SK-N-SH (cell line): ENCODE measurements at regions not wholly inside any gene's neighbourhood (a gene's known extent, or its start where the extent isn't known, plus 50 kb on each side); places are given as distances from the start of the nearest gene placed in this dataset.

Source experiments
- CTCF ChIA-PET: fragments of 300-600, 350-600 bp; formaldehyde crosslinking; extraction: SDS; loops from one replicate; lab custom pipeline; 2021; lab: Yijun Ruan, JAX
- POLR2A ChIA-PET: fragments of 350-600 bp; sonication (Branson Sonifier 250); formaldehyde crosslinking; extraction: SDS; loops from one replicate; lab custom pipeline; 2020; ENCODE audit warnings: antibody characterized with exemption, inconsistent platforms; lab: Yijun Ruan, JAX
- DNase-seq: peaks from one replicate; pipeline ENCODE4 v3.0.0; 2012
- H2AFZ ChIP-seq: fragments of 200-600 bp; sonication (generic); 2 replicates; pipeline ENCODE4 v1.8.1; 2016; ENCODE audit warnings: antibody characterized with exemption, mild to moderate bottlenecking, low read depth
- H3F3A ChIP-seq: fragments of 200-600 bp; sonication (generic); replicated peaks from 2 replicates; pipeline ENCODE3; 2016; ENCODE audit warnings: antibody characterized with exemption, mild to moderate bottlenecking; ENCODE audit not compliant: insufficient read depth
- H3K27ac ChIP-seq, 2 experiments: fragments of 200-500 bp in 1 of 2; fragments of 200-600 bp in 1 of 2; sonication (Bioruptor generic) in 1 of 2; sonication (generic), shearing (Covaris generic) in 1 of 2; 2 replicates each; pipeline versions ENCODE4 v1.5.1 to v1.6.1; 2014 to 2016; ENCODE audit warnings: low read depth in 2 of 2, inconsistent platforms in 1 of 2, low read length in 1 of 2, mild to moderate bottlenecking in 1 of 2, mixed read lengths in 1 of 2
- H3K27me3 ChIP-seq: fragments of 200-600 bp; sonication (generic), shearing (Covaris generic); 2 replicates; pipeline ENCODE4 v1.6.1; 2016; ENCODE audit warnings: mixed run types; ENCODE audit not compliant: insufficient read depth
- H3K36me3 ChIP-seq, 2 experiments: fragments of 200-500 bp in 1 of 2; fragments of 200-600 bp in 1 of 2; sonication (Bioruptor generic) in 1 of 2; sonication (generic) in 1 of 2; replicated peaks in 1 of 2; 2 replicates each; pipeline versions ENCODE3 to v1.5.1; 2014 to 2016; ENCODE audit warnings: low read length in 1 of 2, mild to moderate bottlenecking in 1 of 2; ENCODE audit not compliant: insufficient read depth in 2 of 2, control insufficient read depth in 1 of 2
- H3K4me1 ChIP-seq, 2 experiments: fragments of 200-500 bp in 1 of 2; fragments of 200-600 bp in 1 of 2; sonication (Bioruptor generic) in 1 of 2; sonication (generic), shearing (Covaris generic) in 1 of 2; 2 replicates each; pipeline versions ENCODE4 v1.5.1 to v1.6.1; 2014 to 2016; ENCODE audit warnings: low read depth in 1 of 2, low read length in 1 of 2, mixed run types in 1 of 2; ENCODE audit not compliant: insufficient read depth in 2 of 2, control insufficient read depth in 1 of 2
- H3K4me2 ChIP-seq: fragments of 200-600 bp; sonication (generic), shearing (Covaris generic); 2 replicates; pipeline ENCODE4 v1.6.1; 2017; ENCODE audit warnings: mixed run types
- H3K4me3 ChIP-seq, 2 experiments: fragments of 200-500 bp in 1 of 2; fragments of 200-600 bp in 1 of 2; sonication (Bioruptor generic) in 1 of 2; sonication (generic), shearing (Covaris generic) in 1 of 2; 2 replicates each; pipeline versions ENCODE4 v1.5.1 to v1.8.1; 2014 to 2016; ENCODE audit warnings: low read depth in 2 of 2, inconsistent platforms in 1 of 2, low read length in 1 of 2, mild to moderate bottlenecking in 1 of 2, mixed read lengths in 1 of 2, moderate library complexity in 1 of 2
- H3K79me2 ChIP-seq: fragments of 200-600 bp; sonication (generic); 2 replicates; pipeline ENCODE4 v1.8.1; 2017; ENCODE audit warnings: mild to moderate bottlenecking; ENCODE audit not compliant: insufficient read depth
- H3K9ac ChIP-seq: fragments of 200-600 bp; sonication (generic); 2 replicates; pipeline ENCODE4 v1.6.1; 2017; ENCODE audit warnings: mixed run types
- H3K9me2 ChIP-seq: fragments of 200-600 bp; sonication (generic); 2 replicates; pipeline ENCODE4 v1.6.1; 2017; ENCODE audit warnings: mixed run types
- H3K9me3 ChIP-seq: fragments of 200-600 bp; sonication (generic); 2 replicates; pipeline ENCODE4 v1.6.1; 2017; ENCODE audit warnings: mixed run types, mild to moderate bottlenecking, moderate library complexity
- H4K20me1 ChIP-seq: fragments of 200-600 bp; sonication (generic); 2 replicates; pipeline ENCODE4 v1.6.1; 2017; ENCODE audit warnings: mild to moderate bottlenecking, mixed run types; ENCODE audit not compliant: insufficient read depth
- CHD2 ChIP-seq: fragments of 150-350 bp; IDR thresholded peaks from 2 replicates; pipeline ENCODE4 v1.6.1; 2018; ENCODE audit warnings: low read length; ENCODE audit not compliant: partially characterized antibody
- GABPA ChIP-seq: IDR thresholded peaks from 2 replicates; pipeline ENCODE4 v1.4.0; 2012; ENCODE audit warnings: low read depth, mild to moderate bottlenecking
- GATA2 ChIP-seq: sonication (generic); formaldehyde crosslinking; IDR thresholded peaks from 2 replicates; pipeline ENCODE4 v1.5.0; 2020; ENCODE audit warnings: mild to moderate bottlenecking, missing genetic modification reagents
- JUND ChIP-seq: IDR thresholded peaks from 2 replicates; pipeline ENCODE4 v1.4.0; 2012
- MEF2A ChIP-seq: IDR thresholded peaks from 2 replicates; pipeline ENCODE4 v1.4.0; 2012; ENCODE audit warnings: low read depth, borderline replicate concordance
- NFIC ChIP-seq: IDR thresholded peaks from 2 replicates; pipeline ENCODE4 v1.4.0; 2012; ENCODE audit warnings: borderline replicate concordance
- SIN3A ChIP-seq: IDR thresholded peaks from 2 replicates; pipeline ENCODE4 v1.6.1; 2012; ENCODE audit warnings: low read depth, mild to moderate bottlenecking, low read length, moderate library complexity, borderline replicate concordance
- TCF12 ChIP-seq: IDR thresholded peaks from 2 replicates; pipeline ENCODE4 v1.4.0; 2012
- TEAD4 ChIP-seq: IDR thresholded peaks from 2 replicates; pipeline ENCODE4 v1.4.0; 2012; ENCODE audit warnings: mild to moderate bottlenecking, borderline replicate concordance; ENCODE audit not compliant: insufficient read depth
- WGBS: methylation state at CpG from one replicate; pipeline ENCODE4 v1.1.6; 2017; ENCODE audit warnings: low lambda C conversion rate; 5-methylcytosine and 5-hydroxymethylcytosine counted together
- TF ChIP-seq, protein P1 (sequence below): IDR thresholded peaks from 2 replicates; pipeline ENCODE4 v1.4.0; 2012; ENCODE audit warnings: low read depth, borderline replicate concordance
- TF ChIP-seq, protein P2 (sequence below): IDR thresholded peaks from 2 replicates; pipeline ENCODE4 v1.6.1; 2012; ENCODE audit warnings: mild to moderate bottlenecking, low read depth, low read length, moderate library complexity
- TF ChIP-seq, protein P3 (sequence below): fragments of 150-350 bp; IDR thresholded peaks from 2 replicates; pipeline ENCODE4 v1.6.1; 2017; ENCODE audit warnings: antibody characterized with exemption, low read length, low read depth, borderline replicate concordance
- TF ChIP-seq, protein P4 (sequence below): fragments of 150-350 bp; IDR thresholded peaks from 2 replicates; pipeline ENCODE4 v1.6.1; 2016; ENCODE audit warnings: mild to moderate bottlenecking, low read depth, low read length

DNA sequence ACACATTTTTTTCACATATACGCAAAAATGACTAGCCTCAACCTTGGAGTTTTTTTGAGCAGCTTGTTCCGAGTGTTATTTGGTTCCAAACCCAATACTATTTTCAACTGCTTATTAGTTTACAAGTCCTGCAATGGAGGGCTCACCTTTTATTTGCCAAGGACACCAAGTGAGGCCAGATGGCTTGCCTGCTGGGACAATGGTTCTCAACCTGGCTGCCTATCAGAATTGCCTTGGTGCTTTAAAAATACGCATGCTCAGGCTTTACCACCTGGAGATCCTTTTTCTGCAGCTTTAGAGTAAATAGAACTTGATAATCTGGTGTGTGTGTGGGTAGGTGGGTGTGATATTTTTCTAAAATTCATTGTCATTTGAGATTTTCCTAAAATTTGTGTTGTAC, 276.8 kb downstream of the MTERF1 start:
- no peak overlapping the region for H3K4me3 ChIP-seq
- TF ChIP-seq SIN3A (no peak), GABPA (no peak), TCF12 (no peak), GATA2 (CRISPR knock-in tag) (no peak), TEAD4 (no peak), NFIC (no peak), MEF2A (no peak), JUND (no peak), CHD2 (no peak)
- TF ChIP-seq, protein P1, sequence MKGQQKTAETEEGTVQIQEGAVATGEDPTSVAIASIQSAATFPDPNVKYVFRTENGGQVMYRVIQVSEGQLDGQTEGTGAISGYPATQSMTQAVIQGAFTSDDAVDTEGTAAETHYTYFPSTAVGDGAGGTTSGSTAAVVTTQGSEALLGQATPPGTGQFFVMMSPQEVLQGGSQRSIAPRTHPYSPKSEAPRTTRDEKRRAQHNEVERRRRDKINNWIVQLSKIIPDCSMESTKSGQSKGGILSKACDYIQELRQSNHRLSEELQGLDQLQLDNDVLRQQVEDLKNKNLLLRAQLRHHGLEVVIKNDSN, result no peak
- TF ChIP-seq, protein P2, sequence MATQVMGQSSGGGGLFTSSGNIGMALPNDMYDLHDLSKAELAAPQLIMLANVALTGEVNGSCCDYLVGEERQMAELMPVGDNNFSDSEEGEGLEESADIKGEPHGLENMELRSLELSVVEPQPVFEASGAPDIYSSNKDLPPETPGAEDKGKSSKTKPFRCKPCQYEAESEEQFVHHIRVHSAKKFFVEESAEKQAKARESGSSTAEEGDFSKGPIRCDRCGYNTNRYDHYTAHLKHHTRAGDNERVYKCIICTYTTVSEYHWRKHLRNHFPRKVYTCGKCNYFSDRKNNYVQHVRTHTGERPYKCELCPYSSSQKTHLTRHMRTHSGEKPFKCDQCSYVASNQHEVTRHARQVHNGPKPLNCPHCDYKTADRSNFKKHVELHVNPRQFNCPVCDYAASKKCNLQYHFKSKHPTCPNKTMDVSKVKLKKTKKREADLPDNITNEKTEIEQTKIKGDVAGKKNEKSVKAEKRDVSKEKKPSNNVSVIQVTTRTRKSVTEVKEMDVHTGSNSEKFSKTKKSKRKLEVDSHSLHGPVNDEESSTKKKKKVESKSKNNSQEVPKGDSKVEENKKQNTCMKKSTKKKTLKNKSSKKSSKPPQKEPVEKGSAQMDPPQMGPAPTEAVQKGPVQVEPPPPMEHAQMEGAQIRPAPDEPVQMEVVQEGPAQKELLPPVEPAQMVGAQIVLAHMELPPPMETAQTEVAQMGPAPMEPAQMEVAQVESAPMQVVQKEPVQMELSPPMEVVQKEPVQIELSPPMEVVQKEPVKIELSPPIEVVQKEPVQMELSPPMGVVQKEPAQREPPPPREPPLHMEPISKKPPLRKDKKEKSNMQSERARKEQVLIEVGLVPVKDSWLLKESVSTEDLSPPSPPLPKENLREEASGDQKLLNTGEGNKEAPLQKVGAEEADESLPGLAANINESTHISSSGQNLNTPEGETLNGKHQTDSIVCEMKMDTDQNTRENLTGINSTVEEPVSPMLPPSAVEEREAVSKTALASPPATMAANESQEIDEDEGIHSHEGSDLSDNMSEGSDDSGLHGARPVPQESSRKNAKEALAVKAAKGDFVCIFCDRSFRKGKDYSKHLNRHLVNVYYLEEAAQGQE, result no peak
- TF ChIP-seq, protein P3, sequence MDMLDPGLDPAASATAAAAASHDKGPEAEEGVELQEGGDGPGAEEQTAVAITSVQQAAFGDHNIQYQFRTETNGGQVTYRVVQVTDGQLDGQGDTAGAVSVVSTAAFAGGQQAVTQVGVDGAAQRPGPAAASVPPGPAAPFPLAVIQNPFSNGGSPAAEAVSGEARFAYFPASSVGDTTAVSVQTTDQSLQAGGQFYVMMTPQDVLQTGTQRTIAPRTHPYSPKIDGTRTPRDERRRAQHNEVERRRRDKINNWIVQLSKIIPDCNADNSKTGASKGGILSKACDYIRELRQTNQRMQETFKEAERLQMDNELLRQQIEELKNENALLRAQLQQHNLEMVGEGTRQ, result no peak
- TF ChIP-seq, protein P4, sequence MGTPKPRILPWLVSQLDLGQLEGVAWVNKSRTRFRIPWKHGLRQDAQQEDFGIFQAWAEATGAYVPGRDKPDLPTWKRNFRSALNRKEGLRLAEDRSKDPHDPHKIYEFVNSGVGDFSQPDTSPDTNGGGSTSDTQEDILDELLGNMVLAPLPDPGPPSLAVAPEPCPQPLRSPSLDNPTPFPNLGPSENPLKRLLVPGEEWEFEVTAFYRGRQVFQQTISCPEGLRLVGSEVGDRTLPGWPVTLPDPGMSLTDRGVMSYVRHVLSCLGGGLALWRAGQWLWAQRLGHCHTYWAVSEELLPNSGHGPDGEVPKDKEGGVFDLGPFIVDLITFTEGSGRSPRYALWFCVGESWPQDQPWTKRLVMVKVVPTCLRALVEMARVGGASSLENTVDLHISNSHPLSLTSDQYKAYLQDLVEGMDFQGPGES, result no peak
- TF ChIP-seq, all 33 proteins: peak for 0
- H2AFZ ChIP-seq, result no peak overlapping the region
- ChIA-PET POLR2A (no interaction called here), CTCF (interaction anchor here (0.9 to 1.6 kb wide), 2 partner anchors 49 to 520 kb away, joined by 3 read pairs; no protein-coding TSS in a partner anchor)
- no peaks in the 10 kb centered on the region for H3K27me3 ChIP-seq
- H3K9me2 ChIP-seq, result no peaks in the 10 kb centered on the region
- H3K9me3 ChIP-seq, result no peaks in the 10 kb centered on the region
- WGBS, result 38% methylated on average over 3 of the region's 3 CpGs
- no peak overlapping the region for H3K9ac ChIP-seq
- peaks cover 0 to 2% of the 10 kb centered on the region in 2 experiments; a peak in 2 of 4 replicates for H3K4me1 ChIP-seq
- no peaks in the 10 kb centered on the region for H4K20me1 ChIP-seq
- no peak overlapping the region for H3K27ac ChIP-seq
- H3F3A ChIP-seq, result no peaks in the 10 kb centered on the region
- no peak for DNase-seq
- H3K79me2 ChIP-seq, result no peaks in the 10 kb centered on the region
- no peak overlapping the region for H3K4me2 ChIP-seq
- no peaks in the 10 kb centered on the region for H3K36me3 ChIP-seq
